Common myeloid progenitor, CD34-positive (primary cell): ENCODE measurements at regions not wholly inside any gene's neighbourhood (a gene's known extent, or its start where the extent isn't known, plus 50 kb on each side); places are given as distances from the start of the nearest gene placed in this dataset.

Source experiments
- CTCF ChIA-PET: fragments of 350-600 bp; sonication (Branson Sonifier 250); formaldehyde crosslinking; loops from one replicate; lab custom pipeline; 2021; ENCODE audit warnings: antibody characterized with exemption; lab: Charles Lee
- POLR2A ChIA-PET: fragments of 350-600 bp; sonication (Branson Sonifier 250); formaldehyde crosslinking; loops from one replicate; lab custom pipeline; 2021; ENCODE audit warnings: antibody characterized with exemption; lab: Charles Lee
- DNase-seq, 3 donors: peaks; one replicate each; pipeline versions ENCODE4 v3.0.0 to v3.0.0-alpha.2; 2013
- H3K27ac ChIP-seq, 2 experiments: 1 replicate in 1 of 2; 2 replicates in 1 of 2; pipeline ENCODE4 v1.7.0; 2013; ENCODE audit warnings: inconsistent platforms in 2 of 2, low read length in 2 of 2, mild to moderate bottlenecking in 2 of 2, low read depth in 1 of 2, moderate library complexity in 1 of 2; ENCODE audit not compliant: severe bottlenecking in 2 of 2, insufficient read depth in 1 of 2, poor library complexity in 1 of 2
- H3K27me3 ChIP-seq, 5 experiments: replicated peaks in 2 of 5; 1 replicate in 3 of 5; 2 replicates in 2 of 5; pipeline versions ENCODE4 v1.6.1 to v1.7.0; 2013; ENCODE audit warnings: low read length in 4 of 5, mild to moderate bottlenecking in 2 of 5, moderate library complexity in 2 of 5, inconsistent platforms in 1 of 5; ENCODE audit not compliant: insufficient read depth in 5 of 5, control insufficient read depth in 4 of 5
- H3K36me3 ChIP-seq, 4 experiments: 1 replicate in 2 of 4; 2 replicates in 2 of 4; pipeline versions ENCODE4 v1.6.1 to v1.7.0; 2013; ENCODE audit warnings: low read length in 3 of 4, control low read depth in 1 of 4, mild to moderate bottlenecking in 1 of 4; ENCODE audit not compliant: control insufficient read depth in 4 of 4, insufficient read depth in 4 of 4
- H3K4me1 ChIP-seq, 4 experiments: 1 replicate in 3 of 4; 2 replicates in 1 of 4; pipeline versions ENCODE4 v1.6.1 to v1.7.1; 2013; ENCODE audit warnings: low read length in 3 of 4, mild to moderate bottlenecking in 3 of 4, control low read depth in 1 of 4, inconsistent platforms in 1 of 4, moderate library complexity in 1 of 4; ENCODE audit not compliant: control insufficient read depth in 4 of 4, insufficient read depth in 4 of 4; ENCODE audit errors: control extremely low read depth in 1 of 4
- H3K4me3 ChIP-seq, 7 experiments: 1 replicate in 4 of 7; 2 replicates in 3 of 7; pipeline versions ENCODE4 v1.5.1 to v1.7.0; 2013; ENCODE audit warnings: mild to moderate bottlenecking in 7 of 7, low read length in 6 of 7, moderate library complexity in 6 of 7, inconsistent platforms in 2 of 7, low read depth in 2 of 7, control low read depth in 1 of 7; ENCODE audit not compliant: insufficient read depth in 4 of 7, control insufficient read depth in 1 of 7; ENCODE audit errors: extremely low read depth in 1 of 7
- H3K9me3 ChIP-seq, 5 experiments: 1 replicate in 4 of 5; 2 replicates in 1 of 5; pipeline versions ENCODE4 v1.6.1 to v1.7.1; 2013; ENCODE audit warnings: low read length in 4 of 5, mild to moderate bottlenecking in 2 of 5, inconsistent platforms in 1 of 5, low read depth in 1 of 5, moderate library complexity in 1 of 5; ENCODE audit not compliant: control insufficient read depth in 4 of 5, insufficient read depth in 2 of 5; ENCODE audit errors: control extremely low read depth in 1 of 5
- WGBS: methylation state at CpG from one replicate; pipeline ENCODE4 v1.1.5; 2013; ENCODE audit not compliant: insufficient coverage; 5-methylcytosine and 5-hydroxymethylcytosine counted together

GRCh38 chr11:104222464-104222863 is 58.5 kb upstream of the PDGFD start:
- Histone ChIP-seq H3K9me3 (peaks cover 0 to 1% (median 0%) of the 10 kb centered on the region in 5 experiments), H3K36me3 (no peaks in the 10 kb centered on the region), H3K27ac (no peak overlapping the region), H3K4me3 (no peak overlapping the region), H3K27me3 (no peaks in the 10 kb centered on the region), H3K4me1 (no peaks in the 10 kb centered on the region)
- ChIA-PET POLR2A (no interaction called here), CTCF (no interaction called here)
- WGBS: 89% methylated on average over 4 of the region's 4 CpGs
- DNase-seq: no peak

- Histone ChIP-seq H3K9me3 (peaks cover 0 to 1% (median 0%) of the 10 kb centered on the region in 5 experiments), H3K27ac (no peak overlapping the region), H3K36me3 (no peaks in the 10 kb centered on the region), H3K4me3 (no peak overlapping the region), H3K4me1 (no peaks in the 10 kb centered on the region), H3K27me3 (no peaks in the 10 kb centered on the region)
- ChIA-PET POLR2A (no interaction called here), CTCF (no interaction called here)
- DNase-seq: no peak
Observed at GRCh38 chr11:104221455-104221854, 57.5 kb upstream of the PDGFD start.

GRCh38 chr11:104219096-104219495 is 55.1 kb upstream of the PDGFD start:
- WGBS: 100% methylated on average over 2 of the region's 3 CpGs
- no peak for DNase-seq
- H3K9me3 ChIP-seq: peaks cover 0 to 2% (median 0%) of the 10 kb centered on the region in 5 experiments
- H3K36me3 ChIP-seq: no peaks in the 10 kb centered on the region
- no peak overlapping the region for H3K4me3 ChIP-seq
- H3K27ac ChIP-seq: no peak overlapping the region
- no peaks in the 10 kb centered on the region for H3K4me1 ChIP-seq
- CTCF ChIA-PET: no interaction called here
- POLR2A ChIA-PET: no interaction called here
- no peaks in the 10 kb centered on the region for H3K27me3 ChIP-seq

GRCh38 chr11:104214517-104214916 is 50.6 kb upstream of the PDGFD start:
- Histone ChIP-seq H3K4me3 (no peak overlapping the region), H3K36me3 (no peaks in the 10 kb centered on the region), H3K27me3 (no peaks in the 10 kb centered on the region), H3K4me1 (no peaks in the 10 kb centered on the region), H3K9me3 (peaks cover 0 to 4% (median 0%) of the 10 kb centered on the region in 5 experiments), H3K27ac (no peak overlapping the region)
- ChIA-PET CTCF (no interaction called here), POLR2A (no interaction called here)
- DNase-seq: no peak
- 100% methylated on average over 2 of the region's 3 CpGs for WGBS
